Adrenal gland (tissue), 5 donors: ENCODE measurements at regions not wholly inside any gene's neighbourhood (a gene's known extent, or its start where the extent isn't known, plus 50 kb on each side); places are given as distances from the start of the nearest gene placed in this dataset.

Source experiments
- POLR2A ChIP-seq, 2 donors: fragments of 450-650 bp; IDR thresholded peaks; one replicate each; pipeline ENCODE4 v1.6.1; 2017; ENCODE audit warnings: antibody characterized with exemption in 2 of 2, mild to moderate bottlenecking in 2 of 2, moderate library complexity in 1 of 2
- TF ChIP-seq, protein P1 (sequence below), 6 experiments: fragments of 450-650 bp in 4 of 6; fragments of 200-600 bp in 2 of 6; sonication (generic) in 1 of 6; IDR thresholded peaks; 1 replicate in 5 of 6; 2 replicates in 1 of 6; pipeline versions ENCODE4 v1.5.1 to v1.8.0; 2016 to 2021; ENCODE audit warnings: antibody characterized with exemption in 6 of 6, mild to moderate bottlenecking in 2 of 6, moderate library complexity in 1 of 6
- donor health status: DM: no; HTN: no; CAD: no.

DNA sequence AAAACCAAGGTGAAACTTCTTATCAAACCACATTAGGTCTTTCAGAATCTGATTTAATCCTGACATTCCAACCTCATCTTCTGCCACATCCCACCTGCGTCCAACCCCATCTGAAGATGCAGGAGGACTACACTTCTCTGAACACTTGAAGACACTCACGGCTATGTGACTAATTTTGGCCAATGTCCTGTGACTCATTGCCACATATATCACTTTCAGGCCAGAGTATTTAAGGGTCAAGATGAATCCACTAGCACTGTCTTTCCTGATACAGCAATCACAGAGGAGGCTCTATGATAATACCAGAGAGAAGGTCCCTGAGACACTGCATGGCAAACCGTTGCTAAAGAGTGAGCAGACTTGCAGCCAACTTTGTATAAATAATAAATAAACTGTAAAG is 323.4 kb downstream of the NR2F1-AS1 start:
- TF ChIP-seq, protein P1, sequence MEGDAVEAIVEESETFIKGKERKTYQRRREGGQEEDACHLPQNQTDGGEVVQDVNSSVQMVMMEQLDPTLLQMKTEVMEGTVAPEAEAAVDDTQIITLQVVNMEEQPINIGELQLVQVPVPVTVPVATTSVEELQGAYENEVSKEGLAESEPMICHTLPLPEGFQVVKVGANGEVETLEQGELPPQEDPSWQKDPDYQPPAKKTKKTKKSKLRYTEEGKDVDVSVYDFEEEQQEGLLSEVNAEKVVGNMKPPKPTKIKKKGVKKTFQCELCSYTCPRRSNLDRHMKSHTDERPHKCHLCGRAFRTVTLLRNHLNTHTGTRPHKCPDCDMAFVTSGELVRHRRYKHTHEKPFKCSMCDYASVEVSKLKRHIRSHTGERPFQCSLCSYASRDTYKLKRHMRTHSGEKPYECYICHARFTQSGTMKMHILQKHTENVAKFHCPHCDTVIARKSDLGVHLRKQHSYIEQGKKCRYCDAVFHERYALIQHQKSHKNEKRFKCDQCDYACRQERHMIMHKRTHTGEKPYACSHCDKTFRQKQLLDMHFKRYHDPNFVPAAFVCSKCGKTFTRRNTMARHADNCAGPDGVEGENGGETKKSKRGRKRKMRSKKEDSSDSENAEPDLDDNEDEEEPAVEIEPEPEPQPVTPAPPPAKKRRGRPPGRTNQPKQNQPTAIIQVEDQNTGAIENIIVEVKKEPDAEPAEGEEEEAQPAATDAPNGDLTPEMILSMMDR (IDR thresholded peaks at IDR 0.05) = no peak
- TF ChIP-seq POLR2A (IDR thresholded peaks at IDR 0.05) = no peak
